ENCODE measurements at regions not wholly inside any gene's neighbourhood (a gene's known extent, or its start where the extent isn't known, plus 50 kb on each side); places are given as distances from the start of the nearest gene placed in this dataset.

DNA sequence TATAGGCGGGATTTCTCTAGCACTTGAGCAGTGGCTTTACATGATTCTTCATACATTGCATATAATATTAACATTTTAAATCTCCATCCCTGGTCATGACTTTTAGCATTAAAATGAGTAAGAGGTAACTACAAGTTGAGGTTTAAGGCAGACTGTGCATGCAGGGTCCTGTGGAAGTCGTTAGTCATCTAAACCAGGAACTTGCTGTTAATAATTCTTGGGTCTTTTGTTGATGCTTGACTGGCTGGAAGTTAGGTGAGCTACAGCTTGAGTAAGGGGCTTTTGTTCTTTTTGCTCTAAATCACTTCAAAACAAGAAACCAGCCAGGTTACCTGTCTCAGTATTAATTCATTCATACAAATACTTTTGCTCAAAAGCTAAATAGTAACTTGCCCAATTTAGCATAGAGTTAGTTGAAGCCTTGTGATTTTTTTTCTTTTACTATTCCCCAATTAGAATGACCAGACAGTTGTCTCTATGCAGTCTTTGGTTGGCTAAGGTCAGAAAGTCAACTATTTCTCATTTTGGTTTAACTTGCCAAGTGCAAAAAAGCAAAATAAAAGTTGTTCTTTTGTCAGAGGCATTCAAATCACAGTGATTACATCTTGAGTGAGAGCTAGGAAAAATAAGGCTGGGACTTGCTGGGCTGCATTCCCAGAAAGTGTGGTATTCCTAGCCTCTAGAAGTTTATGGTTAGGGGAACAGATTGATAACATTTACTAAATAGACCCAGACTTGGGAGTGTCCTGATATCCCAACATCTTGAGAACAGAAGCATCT is 516.9 kb downstream of the PDHA2 start:
- no peaks in the 10 kb centered on the region for H3K36me3 Mint-ChIP-seq (ENCODE audit: low read depth)
- H3K27me3 Mint-ChIP-seq (ENCODE audit: low read depth, poor library complexity) = no peaks in the 10 kb centered on the region
- DNase-seq = no peak
- no peak overlapping the region for H3K27ac Mint-ChIP-seq
- H3K4me3 Mint-ChIP-seq = no peak overlapping the region
- TF ChIP-seq, protein P1, sequence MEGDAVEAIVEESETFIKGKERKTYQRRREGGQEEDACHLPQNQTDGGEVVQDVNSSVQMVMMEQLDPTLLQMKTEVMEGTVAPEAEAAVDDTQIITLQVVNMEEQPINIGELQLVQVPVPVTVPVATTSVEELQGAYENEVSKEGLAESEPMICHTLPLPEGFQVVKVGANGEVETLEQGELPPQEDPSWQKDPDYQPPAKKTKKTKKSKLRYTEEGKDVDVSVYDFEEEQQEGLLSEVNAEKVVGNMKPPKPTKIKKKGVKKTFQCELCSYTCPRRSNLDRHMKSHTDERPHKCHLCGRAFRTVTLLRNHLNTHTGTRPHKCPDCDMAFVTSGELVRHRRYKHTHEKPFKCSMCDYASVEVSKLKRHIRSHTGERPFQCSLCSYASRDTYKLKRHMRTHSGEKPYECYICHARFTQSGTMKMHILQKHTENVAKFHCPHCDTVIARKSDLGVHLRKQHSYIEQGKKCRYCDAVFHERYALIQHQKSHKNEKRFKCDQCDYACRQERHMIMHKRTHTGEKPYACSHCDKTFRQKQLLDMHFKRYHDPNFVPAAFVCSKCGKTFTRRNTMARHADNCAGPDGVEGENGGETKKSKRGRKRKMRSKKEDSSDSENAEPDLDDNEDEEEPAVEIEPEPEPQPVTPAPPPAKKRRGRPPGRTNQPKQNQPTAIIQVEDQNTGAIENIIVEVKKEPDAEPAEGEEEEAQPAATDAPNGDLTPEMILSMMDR (IDR thresholded peaks at IDR 0.05) = no peak
- H3K9me3 Mint-ChIP-seq = no peaks in the 10 kb centered on the region
- no peaks in the 10 kb centered on the region for H3K4me1 Mint-ChIP-seq

DNA sequence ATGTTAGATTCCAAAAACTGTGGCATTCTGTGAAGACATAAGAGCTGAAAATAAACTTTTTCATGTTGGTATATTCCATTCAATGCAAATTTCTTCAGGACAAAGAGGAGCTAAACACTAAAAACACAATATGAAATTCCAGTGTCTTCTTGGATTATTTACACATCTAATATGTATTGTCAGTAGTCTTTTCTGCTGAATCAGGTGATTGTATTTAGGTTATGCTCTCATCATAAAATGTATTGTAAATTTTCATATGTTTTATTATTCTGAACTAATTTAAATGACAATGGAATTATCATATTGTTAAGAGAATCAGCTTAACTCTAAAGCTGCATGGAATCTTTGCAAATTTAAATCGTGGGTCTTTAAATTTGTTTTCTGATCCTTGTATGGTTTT is 526.7 kb downstream of the PDHA2 start:
- Mint-ChIP-seq H3K9me3 (peaks cover 14% of the 10 kb centered on the region), H3K4me3 (no peak overlapping the region), H3K27ac (no peak overlapping the region), H3K27me3 (ENCODE audit: low read depth, poor library complexity) (no peaks in the 10 kb centered on the region), H3K4me1 (no peaks in the 10 kb centered on the region), H3K36me3 (ENCODE audit: low read depth) (no peaks in the 10 kb centered on the region)
- DNase-seq = no peak
- TF ChIP-seq, protein P1 (IDR thresholded peaks at IDR 0.05) = no peak

DNA sequence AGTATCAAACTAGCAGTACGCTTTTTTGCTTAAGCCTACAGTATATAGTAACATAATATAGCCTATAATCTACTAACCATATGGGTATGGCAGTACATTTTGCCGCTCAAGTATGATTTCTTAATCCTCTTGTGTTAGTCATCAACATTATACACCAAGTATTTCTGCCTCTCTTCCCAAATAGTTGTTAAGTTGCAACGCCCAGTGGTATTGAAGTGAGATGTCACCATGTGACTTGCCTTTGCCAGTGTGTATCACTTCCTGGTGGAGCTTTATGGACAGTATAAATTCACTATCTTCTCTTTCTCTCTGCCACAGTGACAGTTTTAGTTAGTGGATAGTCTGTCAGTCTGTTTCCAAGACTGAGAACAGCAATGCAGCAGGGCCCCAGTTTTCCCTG is 535.5 kb downstream of the PDHA2 start:
- no peak overlapping the region for H3K27ac Mint-ChIP-seq
- no peak for DNase-seq
- TF ChIP-seq, protein P1 (IDR thresholded peaks at IDR 0.05) = no peak
- H3K4me3 Mint-ChIP-seq = no peak overlapping the region
- no peaks in the 10 kb centered on the region for H3K27me3 Mint-ChIP-seq (ENCODE audit: low read depth, poor library complexity)
- peaks cover 6% of the 10 kb centered on the region for H3K9me3 Mint-ChIP-seq
- H3K36me3 Mint-ChIP-seq (ENCODE audit: low read depth) = no peaks in the 10 kb centered on the region
- no peaks in the 10 kb centered on the region for H3K4me1 Mint-ChIP-seq

DNA sequence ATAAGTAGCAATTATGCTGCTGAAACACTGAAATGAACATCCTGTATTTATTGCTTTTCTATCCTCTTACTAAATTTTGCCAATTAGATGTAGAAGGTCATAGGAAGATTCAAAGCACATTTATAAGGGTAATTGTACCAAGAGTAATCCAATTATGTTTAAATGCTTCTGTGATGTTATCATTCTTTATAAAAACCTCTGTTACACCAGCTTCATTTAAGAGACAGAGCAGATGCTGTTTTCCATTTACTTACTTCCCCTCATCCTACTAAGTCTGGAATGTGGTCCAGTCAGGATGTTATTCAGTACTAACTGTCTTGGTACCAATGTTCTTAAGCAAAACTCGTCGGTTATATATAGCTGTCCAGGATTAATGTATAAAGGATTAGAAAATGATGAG is 539.6 kb downstream of the PDHA2 start:
- H3K4me1 Mint-ChIP-seq = no peaks in the 10 kb centered on the region
- no peak overlapping the region for H3K4me3 Mint-ChIP-seq
- DNase-seq = no peak
- H3K27me3 Mint-ChIP-seq (ENCODE audit: low read depth, poor library complexity) = peaks cover 2% of the 10 kb centered on the region
- peaks cover 4% of the 10 kb centered on the region for H3K9me3 Mint-ChIP-seq
- TF ChIP-seq, protein P1 (IDR thresholded peaks at IDR 0.05) = no peak
- H3K36me3 Mint-ChIP-seq (ENCODE audit: low read depth) = no peaks in the 10 kb centered on the region
- no peak overlapping the region for H3K27ac Mint-ChIP-seq

DNA sequence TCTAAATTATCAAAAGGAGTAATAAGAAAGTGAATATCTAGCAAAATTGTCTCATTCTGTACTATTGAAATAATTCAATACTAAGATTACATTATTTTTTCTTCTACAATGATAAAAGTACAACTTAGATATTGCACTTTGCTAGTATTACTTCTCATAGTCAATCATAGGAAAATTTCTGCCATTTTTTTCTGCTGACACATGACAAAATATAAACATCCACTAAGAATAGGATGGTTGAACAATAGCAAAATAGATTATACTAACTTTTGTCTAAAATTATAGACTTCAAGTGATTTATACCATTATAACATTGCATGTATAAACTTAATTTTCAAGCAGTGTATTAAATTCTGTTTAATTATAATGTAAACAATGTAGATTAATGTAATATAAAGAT is 540.2 kb downstream of the PDHA2 start:
- no peak for DNase-seq
- H3K36me3 Mint-ChIP-seq (ENCODE audit: low read depth) = no peaks in the 10 kb centered on the region
- H3K27me3 Mint-ChIP-seq (ENCODE audit: low read depth, poor library complexity) = peaks cover 2% of the 10 kb centered on the region
- no peak overlapping the region for H3K27ac Mint-ChIP-seq
- no peaks in the 10 kb centered on the region for H3K4me1 Mint-ChIP-seq
- TF ChIP-seq, protein P1 (IDR thresholded peaks at IDR 0.05) = no peak
- H3K4me3 Mint-ChIP-seq = no peak overlapping the region
- H3K9me3 Mint-ChIP-seq = peaks cover 4% of the 10 kb centered on the region

DNA sequence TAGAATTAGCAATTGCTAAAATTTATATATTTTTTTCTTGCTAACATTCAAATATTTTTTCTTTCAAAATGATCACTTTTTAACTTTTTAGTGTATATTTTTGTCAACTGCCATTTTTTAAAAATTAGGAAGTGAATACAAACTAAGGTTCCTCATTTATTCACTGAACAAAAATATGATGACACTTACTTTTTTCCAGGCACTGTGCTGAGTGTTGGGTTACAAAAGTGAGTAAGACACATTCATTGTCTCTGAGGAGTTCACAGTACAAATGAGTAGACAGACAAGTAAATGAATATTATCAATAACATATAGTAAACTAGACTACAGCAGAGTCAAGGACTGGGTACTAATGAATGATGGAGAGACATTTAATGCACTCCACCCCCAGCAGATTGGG is 543.5 kb downstream of the PDHA2 start:
- TF ChIP-seq, protein P1 (IDR thresholded peaks at IDR 0.05) = no peak
- H3K27ac Mint-ChIP-seq = no peak overlapping the region
- no peaks in the 10 kb centered on the region for H3K36me3 Mint-ChIP-seq (ENCODE audit: low read depth)
- H3K4me1 Mint-ChIP-seq = no peaks in the 10 kb centered on the region
- no peak overlapping the region for H3K4me3 Mint-ChIP-seq
- DNase-seq = no peak
- peaks cover 4% of the 10 kb centered on the region for H3K9me3 Mint-ChIP-seq
- peaks cover 2% of the 10 kb centered on the region for H3K27me3 Mint-ChIP-seq (ENCODE audit: low read depth, poor library complexity)
